Liver (tissue), 8 donors: ENCODE measurements at regions not wholly inside any gene's neighbourhood (a gene's known extent, or its start where the extent isn't known, plus 50 kb on each side); places are given as distances from the start of the nearest gene placed in this dataset.

Source experiments
- DNase-seq: peaks from one replicate; pipeline ENCODE4 v3.0.0-alpha.2; 2017; ENCODE audit warnings: low spot score
- H3K27ac ChIP-seq, 2 donors: one replicate each; pipeline ENCODE4 v1.7.0; 2013; ENCODE audit warnings: inconsistent platforms in 2 of 2, low read length in 2 of 2, control low read depth in 1 of 2, low read depth in 1 of 2, mild to moderate bottlenecking in 1 of 2
- H3K27me3 ChIP-seq, 4 donors: one replicate each; pipeline versions ENCODE4 v1.6.1 to v1.7.0; 2013; ENCODE audit warnings: low read length in 3 of 4, inconsistent platforms in 1 of 4, mild to moderate bottlenecking in 1 of 4, moderate library complexity in 1 of 4; ENCODE audit not compliant: control insufficient read depth in 4 of 4, insufficient read depth in 4 of 4
- H3K36me3 ChIP-seq, 4 donors: one replicate each; pipeline versions ENCODE4 v1.6.1 to v1.7.0; 2013; ENCODE audit warnings: low read length in 3 of 4, mild to moderate bottlenecking in 3 of 4, low read depth in 1 of 4, moderate library complexity in 1 of 4; ENCODE audit not compliant: control insufficient read depth in 4 of 4, insufficient read depth in 3 of 4
- H3K4me1 ChIP-seq, 4 donors: one replicate each; pipeline versions ENCODE4 v1.6.1 to v1.7.0; 2013; ENCODE audit warnings: low read length in 3 of 4, mild to moderate bottlenecking in 3 of 4, moderate library complexity in 1 of 4; ENCODE audit not compliant: control insufficient read depth in 4 of 4, insufficient read depth in 4 of 4
- H3K4me3 ChIP-seq, 3 donors: one replicate each; pipeline versions ENCODE4 v1.6.1 to v1.7.0; 2013; ENCODE audit warnings: low read length in 3 of 3, control low read depth in 1 of 3, low read depth in 1 of 3, mild to moderate bottlenecking in 1 of 3
- H3K9ac ChIP-seq, 2 donors: one replicate each; pipeline ENCODE4 v1.7.0; 2013; ENCODE audit warnings: low read length in 2 of 2, mild to moderate bottlenecking in 2 of 2, moderate library complexity in 2 of 2, control low read depth in 1 of 2, low read depth in 1 of 2
- H3K9me3 ChIP-seq, 4 donors: one replicate each; pipeline versions ENCODE4 v1.6.1 to v1.7.0; 2013; ENCODE audit warnings: low read length in 3 of 4; ENCODE audit not compliant: control insufficient read depth in 4 of 4
- EGR1 ChIP-seq, 2 donors: IDR thresholded peaks; 2 replicates each; pipeline ENCODE4 v1.6.1; 2016 to 2018; ENCODE audit warnings: antibody characterized with exemption in 2 of 2, low read depth in 2 of 2
- FOXA1 ChIP-seq: IDR thresholded peaks from 2 replicates; pipeline ENCODE4 v1.6.1; 2016; ENCODE audit warnings: antibody characterized with exemption
- FOXA2 ChIP-seq: IDR thresholded peaks from 2 replicates; pipeline ENCODE4 v1.6.1; 2016; ENCODE audit warnings: antibody characterized with exemption
- GABPA ChIP-seq, 2 donors: IDR thresholded peaks in 1 of 2; conservative IDR thresholded peaks in 1 of 2; 2 replicates each; pipeline ENCODE4 v1.6.1; 2016; ENCODE audit warnings: antibody characterized with exemption in 2 of 2, mild to moderate bottlenecking in 1 of 2, moderate library complexity in 1 of 2
- HNF4A ChIP-seq, 2 donors: conservative IDR thresholded peaks; 2 replicates each; pipeline ENCODE4 v1.6.1; 2016; ENCODE audit warnings: antibody characterized with exemption in 2 of 2, mild to moderate bottlenecking in 2 of 2
- HNF4G ChIP-seq: IDR thresholded peaks from 2 replicates; pipeline ENCODE4 v1.6.1; 2016; ENCODE audit warnings: antibody characterized with exemption
- JUND ChIP-seq, 2 donors: IDR thresholded peaks; 2 replicates each; pipeline ENCODE4 v1.6.1; 2016; ENCODE audit warnings: antibody characterized with exemption in 2 of 2
- NR2F2 ChIP-seq: IDR thresholded peaks from 2 replicates; pipeline ENCODE4 v1.6.1; 2016; ENCODE audit warnings: antibody characterized with exemption
- RAD21 ChIP-seq, 2 donors: IDR thresholded peaks; 2 replicates each; pipeline ENCODE4 v1.6.1; 2016; ENCODE audit warnings: antibody characterized with exemption in 2 of 2, mild to moderate bottlenecking in 2 of 2
- RXRA ChIP-seq, 2 donors: IDR thresholded peaks; 2 replicates each; pipeline ENCODE4 v1.6.1; 2017 to 2018; ENCODE audit warnings: antibody characterized with exemption in 2 of 2, mild to moderate bottlenecking in 1 of 2
- SP1 ChIP-seq: IDR thresholded peaks from 2 replicates; pipeline ENCODE4 v1.6.1; 2018; ENCODE audit warnings: antibody characterized with exemption, mild to moderate bottlenecking
- TAF1 ChIP-seq: conservative IDR thresholded peaks from 2 replicates; pipeline ENCODE4 v1.6.1; 2016; ENCODE audit warnings: antibody characterized with exemption, mild to moderate bottlenecking
- YY1 ChIP-seq: IDR thresholded peaks from 2 replicates; pipeline ENCODE4 v1.6.1; 2016; ENCODE audit warnings: antibody characterized with exemption, mild to moderate bottlenecking
- WGBS: extraction: QIAGEN DNeasy Blood & Tissue Kit; methylation state at CpG from one replicate; pipeline ENCODE4 v1.1.7; 2013; 5-methylcytosine and 5-hydroxymethylcytosine counted together
- TF ChIP-seq, protein P1 (sequence below): IDR thresholded peaks from 2 replicates; pipeline ENCODE4 v1.6.1; 2016; ENCODE audit warnings: antibody characterized with exemption, mild to moderate bottlenecking
- TF ChIP-seq, protein P2 (sequence below): IDR thresholded peaks from 2 replicates; pipeline ENCODE4 v1.6.1; 2016; ENCODE audit warnings: antibody characterized with exemption
- TF ChIP-seq, protein P3 (sequence below): IDR thresholded peaks from 2 replicates; pipeline ENCODE4 v1.6.1; 2016; ENCODE audit warnings: antibody characterized with exemption
- TF ChIP-seq, protein P4 (sequence below): IDR thresholded peaks from 2 replicates; pipeline ENCODE4 v1.6.1; 2016; ENCODE audit warnings: antibody characterized with exemption
- TF ChIP-seq, protein P5 (sequence below): fragments of 150-350 bp; IDR thresholded peaks from 2 replicates; pipeline ENCODE4 v1.5.1; 2017; ENCODE audit warnings: improper control_type of control experiment, low read depth, low read length; ENCODE audit not compliant: missing input control
- donor health status: healthy.
- donor health status: healthy.
- donor health status: healthy.
- donor health status: healthy.
- donor health status: healthy.

DNA sequence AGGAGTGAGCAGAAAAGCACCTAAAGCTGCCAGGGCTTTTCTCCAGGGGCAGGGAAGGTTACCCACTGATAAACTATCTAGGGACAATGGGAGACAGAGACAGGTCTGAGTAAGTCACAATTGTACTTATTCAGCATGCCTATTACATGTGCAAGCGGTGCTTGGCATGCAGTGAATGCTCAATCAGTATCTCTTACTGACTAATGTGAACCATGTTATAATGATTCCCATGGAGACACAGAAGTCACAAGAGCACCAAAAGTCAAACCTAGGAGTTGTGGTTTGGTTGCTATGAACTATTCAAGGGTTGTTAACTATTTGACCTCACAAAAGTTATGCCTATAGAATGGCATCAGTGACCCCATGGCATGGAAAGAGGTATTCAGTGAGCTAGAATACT, 50.0 kb upstream of the RASGRP1 start:
- DNase-seq, result no peak
- no peak overlapping the region for H3K27ac ChIP-seq
- H3K4me3 ChIP-seq, result no peak overlapping the region
- no peak overlapping the region for H3K9ac ChIP-seq
- 93% methylated on average over 1 of the region's 1 CpG for WGBS
- H3K27me3 ChIP-seq, result peaks cover 0 to 2% (median 0%) of the 10 kb centered on the region in 4 donors
- H3K4me1 ChIP-seq, result no peaks in the 10 kb centered on the region
- peaks cover 0 to 4% (median 0%) of the 10 kb centered on the region in 4 donors for H3K9me3 ChIP-seq
- TF ChIP-seq, protein P1, sequence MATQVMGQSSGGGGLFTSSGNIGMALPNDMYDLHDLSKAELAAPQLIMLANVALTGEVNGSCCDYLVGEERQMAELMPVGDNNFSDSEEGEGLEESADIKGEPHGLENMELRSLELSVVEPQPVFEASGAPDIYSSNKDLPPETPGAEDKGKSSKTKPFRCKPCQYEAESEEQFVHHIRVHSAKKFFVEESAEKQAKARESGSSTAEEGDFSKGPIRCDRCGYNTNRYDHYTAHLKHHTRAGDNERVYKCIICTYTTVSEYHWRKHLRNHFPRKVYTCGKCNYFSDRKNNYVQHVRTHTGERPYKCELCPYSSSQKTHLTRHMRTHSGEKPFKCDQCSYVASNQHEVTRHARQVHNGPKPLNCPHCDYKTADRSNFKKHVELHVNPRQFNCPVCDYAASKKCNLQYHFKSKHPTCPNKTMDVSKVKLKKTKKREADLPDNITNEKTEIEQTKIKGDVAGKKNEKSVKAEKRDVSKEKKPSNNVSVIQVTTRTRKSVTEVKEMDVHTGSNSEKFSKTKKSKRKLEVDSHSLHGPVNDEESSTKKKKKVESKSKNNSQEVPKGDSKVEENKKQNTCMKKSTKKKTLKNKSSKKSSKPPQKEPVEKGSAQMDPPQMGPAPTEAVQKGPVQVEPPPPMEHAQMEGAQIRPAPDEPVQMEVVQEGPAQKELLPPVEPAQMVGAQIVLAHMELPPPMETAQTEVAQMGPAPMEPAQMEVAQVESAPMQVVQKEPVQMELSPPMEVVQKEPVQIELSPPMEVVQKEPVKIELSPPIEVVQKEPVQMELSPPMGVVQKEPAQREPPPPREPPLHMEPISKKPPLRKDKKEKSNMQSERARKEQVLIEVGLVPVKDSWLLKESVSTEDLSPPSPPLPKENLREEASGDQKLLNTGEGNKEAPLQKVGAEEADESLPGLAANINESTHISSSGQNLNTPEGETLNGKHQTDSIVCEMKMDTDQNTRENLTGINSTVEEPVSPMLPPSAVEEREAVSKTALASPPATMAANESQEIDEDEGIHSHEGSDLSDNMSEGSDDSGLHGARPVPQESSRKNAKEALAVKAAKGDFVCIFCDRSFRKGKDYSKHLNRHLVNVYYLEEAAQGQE, result no peak
- TF ChIP-seq TAF1 (no peak), YY1 (no peak), EGR1 (IDR thresholded peaks at IDR 0.05; ENCODE audit: low read depth in 2 of 2) (no peak), RAD21 (IDR thresholded peaks at IDR 0.05) (no peak), GABPA (IDR thresholded peaks at IDR 0.05 in 1 of 2, conservative IDR thresholded peaks at IDR 0.05 in 1 of 2) (no peak), SP1 (no peak), HNF4G (no peak), JUND (IDR thresholded peaks at IDR 0.05) (no peak), RXRA (IDR thresholded peaks at IDR 0.05) (no peak), HNF4A (conservative IDR thresholded peaks at IDR 0.05) (no peak), FOXA1 (no peak), FOXA2 (no peak), NR2F2 (no peak)
- TF ChIP-seq, protein P2, sequence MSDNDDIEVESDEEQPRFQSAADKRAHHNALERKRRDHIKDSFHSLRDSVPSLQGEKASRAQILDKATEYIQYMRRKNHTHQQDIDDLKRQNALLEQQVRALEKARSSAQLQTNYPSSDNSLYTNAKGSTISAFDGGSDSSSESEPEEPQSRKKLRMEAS, result no peak
- TF ChIP-seq, protein P3, sequence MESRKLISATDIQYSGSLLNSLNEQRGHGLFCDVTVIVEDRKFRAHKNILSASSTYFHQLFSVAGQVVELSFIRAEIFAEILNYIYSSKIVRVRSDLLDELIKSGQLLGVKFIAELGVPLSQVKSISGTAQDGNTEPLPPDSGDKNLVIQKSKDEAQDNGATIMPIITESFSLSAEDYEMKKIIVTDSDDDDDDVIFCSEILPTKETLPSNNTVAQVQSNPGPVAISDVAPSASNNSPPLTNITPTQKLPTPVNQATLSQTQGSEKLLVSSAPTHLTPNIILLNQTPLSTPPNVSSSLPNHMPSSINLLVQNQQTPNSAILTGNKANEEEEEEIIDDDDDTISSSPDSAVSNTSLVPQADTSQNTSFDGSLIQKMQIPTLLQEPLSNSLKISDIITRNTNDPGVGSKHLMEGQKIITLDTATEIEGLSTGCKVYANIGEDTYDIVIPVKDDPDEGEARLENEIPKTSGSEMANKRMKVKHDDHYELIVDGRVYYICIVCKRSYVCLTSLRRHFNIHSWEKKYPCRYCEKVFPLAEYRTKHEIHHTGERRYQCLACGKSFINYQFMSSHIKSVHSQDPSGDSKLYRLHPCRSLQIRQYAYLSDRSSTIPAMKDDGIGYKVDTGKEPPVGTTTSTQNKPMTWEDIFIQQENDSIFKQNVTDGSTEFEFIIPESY, result no peak
- TF ChIP-seq, protein P4, sequence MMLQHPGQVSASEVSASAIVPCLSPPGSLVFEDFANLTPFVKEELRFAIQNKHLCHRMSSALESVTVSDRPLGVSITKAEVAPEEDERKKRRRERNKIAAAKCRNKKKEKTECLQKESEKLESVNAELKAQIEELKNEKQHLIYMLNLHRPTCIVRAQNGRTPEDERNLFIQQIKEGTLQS, result no peak
- TF ChIP-seq, protein P5, sequence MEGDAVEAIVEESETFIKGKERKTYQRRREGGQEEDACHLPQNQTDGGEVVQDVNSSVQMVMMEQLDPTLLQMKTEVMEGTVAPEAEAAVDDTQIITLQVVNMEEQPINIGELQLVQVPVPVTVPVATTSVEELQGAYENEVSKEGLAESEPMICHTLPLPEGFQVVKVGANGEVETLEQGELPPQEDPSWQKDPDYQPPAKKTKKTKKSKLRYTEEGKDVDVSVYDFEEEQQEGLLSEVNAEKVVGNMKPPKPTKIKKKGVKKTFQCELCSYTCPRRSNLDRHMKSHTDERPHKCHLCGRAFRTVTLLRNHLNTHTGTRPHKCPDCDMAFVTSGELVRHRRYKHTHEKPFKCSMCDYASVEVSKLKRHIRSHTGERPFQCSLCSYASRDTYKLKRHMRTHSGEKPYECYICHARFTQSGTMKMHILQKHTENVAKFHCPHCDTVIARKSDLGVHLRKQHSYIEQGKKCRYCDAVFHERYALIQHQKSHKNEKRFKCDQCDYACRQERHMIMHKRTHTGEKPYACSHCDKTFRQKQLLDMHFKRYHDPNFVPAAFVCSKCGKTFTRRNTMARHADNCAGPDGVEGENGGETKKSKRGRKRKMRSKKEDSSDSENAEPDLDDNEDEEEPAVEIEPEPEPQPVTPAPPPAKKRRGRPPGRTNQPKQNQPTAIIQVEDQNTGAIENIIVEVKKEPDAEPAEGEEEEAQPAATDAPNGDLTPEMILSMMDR, result no peak
- H3K36me3 ChIP-seq, result no peaks in the 10 kb centered on the region
